22Rv1 (cell line): ENCODE measurements at regions not wholly inside any gene's neighbourhood (a gene's known extent, or its start where the extent isn't known, plus 50 kb on each side); places are given as distances from the start of the nearest gene placed in this dataset.

Experiments
- ZFX ChIP-seq: fragments of 450-650 bp; IDR thresholded peaks from 2 replicates; pipeline ENCODE4 v1.6.1; 2017; ENCODE audit warnings: antibody characterized with exemption, borderline replicate concordance
- TF ChIP-seq, protein P1 (sequence below): fragments of 450-650 bp; IDR thresholded peaks from 2 replicates; pipeline ENCODE4 v1.5.1; 2017; ENCODE audit warnings: mild to moderate bottlenecking

DNA sequence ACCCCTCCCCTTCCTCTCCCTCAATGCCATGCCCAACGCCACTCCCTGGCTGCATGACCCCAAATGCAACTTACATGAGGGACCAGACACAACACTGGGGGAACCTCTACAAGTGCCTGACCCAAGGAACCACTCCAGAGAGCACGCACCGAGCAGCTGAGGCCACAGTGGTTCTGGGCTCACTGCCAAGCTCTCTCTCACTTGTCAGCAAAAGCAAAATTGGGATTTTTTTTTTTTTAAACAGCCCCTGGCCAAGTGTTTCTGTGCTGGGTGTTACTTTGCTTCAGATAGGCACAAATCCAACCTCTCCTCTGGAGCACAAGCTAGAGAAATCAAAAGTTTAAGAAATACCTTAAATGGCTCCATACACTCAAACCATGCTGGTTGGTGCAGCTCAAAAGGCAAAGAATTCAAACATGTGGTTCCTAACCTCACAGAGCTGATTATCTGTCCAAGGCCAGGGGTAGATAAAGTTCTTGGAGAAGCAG lies 363.0 kb downstream of the SETD4 start:
- TF ChIP-seq, protein P1, sequence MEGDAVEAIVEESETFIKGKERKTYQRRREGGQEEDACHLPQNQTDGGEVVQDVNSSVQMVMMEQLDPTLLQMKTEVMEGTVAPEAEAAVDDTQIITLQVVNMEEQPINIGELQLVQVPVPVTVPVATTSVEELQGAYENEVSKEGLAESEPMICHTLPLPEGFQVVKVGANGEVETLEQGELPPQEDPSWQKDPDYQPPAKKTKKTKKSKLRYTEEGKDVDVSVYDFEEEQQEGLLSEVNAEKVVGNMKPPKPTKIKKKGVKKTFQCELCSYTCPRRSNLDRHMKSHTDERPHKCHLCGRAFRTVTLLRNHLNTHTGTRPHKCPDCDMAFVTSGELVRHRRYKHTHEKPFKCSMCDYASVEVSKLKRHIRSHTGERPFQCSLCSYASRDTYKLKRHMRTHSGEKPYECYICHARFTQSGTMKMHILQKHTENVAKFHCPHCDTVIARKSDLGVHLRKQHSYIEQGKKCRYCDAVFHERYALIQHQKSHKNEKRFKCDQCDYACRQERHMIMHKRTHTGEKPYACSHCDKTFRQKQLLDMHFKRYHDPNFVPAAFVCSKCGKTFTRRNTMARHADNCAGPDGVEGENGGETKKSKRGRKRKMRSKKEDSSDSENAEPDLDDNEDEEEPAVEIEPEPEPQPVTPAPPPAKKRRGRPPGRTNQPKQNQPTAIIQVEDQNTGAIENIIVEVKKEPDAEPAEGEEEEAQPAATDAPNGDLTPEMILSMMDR, result no peak
- no peak for TF ChIP-seq ZFX
